LHCN-M2 (cell line): ENCODE measurements at regions not wholly inside any gene's neighbourhood (a gene's known extent, or its start where the extent isn't known, plus 50 kb on each side); places are given as distances from the start of the nearest gene placed in this dataset.

Experiments used
- DNase-seq: peaks from one replicate; pipeline ENCODE4 v3.0.0-alpha.2; 2012; ENCODE audit warnings: low read depth

DNA sequence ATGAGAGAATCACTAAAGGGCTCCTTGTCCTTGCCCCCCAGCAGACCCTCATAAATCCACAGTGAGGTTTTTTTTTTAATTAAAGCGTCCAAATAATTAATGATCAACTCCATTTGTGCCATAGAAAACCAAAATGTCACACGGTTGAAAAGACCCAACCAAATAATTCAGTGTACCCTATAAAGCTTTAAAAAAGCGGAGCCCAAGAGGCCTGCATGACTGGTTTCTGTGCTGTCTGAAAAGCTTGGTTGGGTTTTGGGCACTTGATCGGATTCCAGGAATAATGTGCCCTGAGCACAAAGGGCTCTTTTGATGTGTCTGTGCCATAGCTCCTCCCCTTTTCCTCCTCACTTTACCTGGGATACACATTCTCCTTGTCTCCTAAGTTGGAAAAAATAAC, 523.2 kb downstream of the TNS1 start:
- no peak for DNase-seq

DNA sequence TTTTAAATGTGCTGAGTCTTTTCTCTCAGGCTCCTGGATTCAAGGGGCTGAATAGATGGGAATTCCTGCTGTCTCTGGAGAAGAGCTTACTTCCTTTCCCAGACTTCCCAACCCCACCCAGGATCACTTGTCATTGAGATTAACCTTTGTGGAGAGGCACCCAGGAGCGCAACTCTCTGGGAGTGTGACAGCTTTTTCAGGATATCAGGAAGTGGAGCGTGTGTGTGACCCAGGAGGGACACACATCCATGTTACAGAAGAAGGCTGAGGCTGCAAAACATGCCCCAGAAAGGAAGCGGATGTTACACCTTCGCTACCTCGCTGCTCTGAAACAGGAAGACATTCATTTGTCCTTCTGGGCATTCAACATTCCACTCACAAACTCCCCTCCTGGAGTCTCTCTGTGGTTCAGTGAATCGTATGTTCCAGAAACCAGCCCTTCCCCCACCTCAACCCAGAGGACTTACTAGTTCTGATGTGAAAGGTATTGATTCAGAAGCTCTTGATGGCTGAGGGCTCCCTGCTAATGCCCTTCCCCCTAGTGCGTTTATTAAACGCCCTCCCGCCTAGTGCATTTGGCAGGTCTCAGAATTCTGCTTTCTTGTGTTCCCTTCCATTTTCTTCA, 523.9 kb downstream of the TNS1 start:
- DNase-seq: no peak

DNA sequence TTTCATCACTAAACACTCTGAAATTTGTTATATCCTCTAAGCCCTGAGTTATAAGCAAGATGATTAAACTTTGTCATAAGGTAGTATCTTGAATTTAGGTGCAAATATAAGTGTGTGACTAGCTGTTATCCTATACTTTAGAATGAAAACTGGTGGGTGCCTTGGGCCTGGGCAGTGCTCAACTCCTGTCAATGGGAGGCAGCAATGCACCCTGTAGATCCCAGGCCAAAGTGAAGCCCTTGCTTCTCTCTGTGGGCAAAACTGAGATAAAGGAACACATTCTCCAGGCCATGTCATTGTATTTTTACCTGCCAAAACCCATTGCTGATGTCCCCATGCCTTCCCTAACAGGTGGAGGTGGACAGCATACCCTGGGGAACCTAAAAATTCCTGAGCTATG, 525.2 kb downstream of the TNS1 start:
- DNase-seq: no peak

DNA sequence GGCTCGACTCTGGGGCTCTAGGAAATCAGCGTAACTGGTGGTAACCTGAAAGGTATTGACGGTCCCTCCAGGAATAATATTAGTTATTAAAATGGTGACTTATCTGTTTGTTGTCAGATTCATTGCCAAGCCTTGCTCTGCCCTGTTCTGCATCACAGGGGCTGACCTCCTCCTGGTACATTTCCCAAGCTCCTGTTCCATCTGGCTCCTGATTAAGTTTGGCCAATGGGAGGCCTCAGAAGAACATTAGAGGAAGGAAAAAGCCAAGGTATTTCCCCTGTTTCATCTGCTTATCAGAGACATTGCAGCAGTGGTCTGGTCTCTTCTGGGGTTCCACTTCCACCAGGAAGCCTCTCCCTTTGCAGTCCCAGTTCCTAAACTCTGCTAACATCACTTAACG, 527.0 kb downstream of the TNS1 start:
- DNase-seq: no peak

DNA sequence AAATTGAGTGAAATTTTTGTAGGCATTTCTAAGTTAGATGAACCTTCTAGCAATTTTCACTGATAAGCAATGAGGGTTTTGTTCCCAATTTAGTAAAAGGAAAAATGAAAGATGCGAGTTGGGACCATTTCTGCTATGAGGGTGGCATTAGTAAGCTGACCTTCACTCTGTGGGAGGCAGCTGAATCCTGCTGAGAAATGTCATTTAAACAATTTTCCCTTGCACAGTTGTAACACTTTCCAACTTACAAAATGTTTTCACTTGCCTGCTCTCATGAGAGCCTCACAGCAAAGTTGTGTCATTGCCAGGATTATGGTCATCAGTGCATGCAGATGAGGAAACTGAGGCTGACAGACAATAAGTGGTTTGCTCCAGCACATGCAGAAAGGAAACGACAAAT, 527.7 kb downstream of the TNS1 start:
- no peak for DNase-seq

DNA sequence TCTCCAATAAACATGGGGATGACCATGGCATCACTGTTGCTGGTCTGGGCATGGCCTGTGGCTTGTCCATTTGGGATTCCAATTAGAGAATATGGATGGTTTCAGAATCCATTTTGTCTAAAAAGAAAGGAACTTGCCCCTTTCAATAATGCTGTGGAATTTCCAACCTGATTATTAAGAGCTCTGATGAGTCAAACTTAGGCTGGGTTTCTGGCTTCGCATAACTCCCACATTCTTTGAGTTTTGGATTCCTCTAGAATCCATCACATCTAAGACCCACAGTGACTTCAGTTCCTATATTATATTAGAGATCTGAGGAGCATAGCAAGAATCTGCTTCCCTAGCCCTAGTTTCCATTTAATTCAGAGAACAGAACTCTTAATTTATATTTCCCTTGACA, 531.5 kb downstream of the TNS1 start:
- peak; percentile 34 for DNase-seq

DNA sequence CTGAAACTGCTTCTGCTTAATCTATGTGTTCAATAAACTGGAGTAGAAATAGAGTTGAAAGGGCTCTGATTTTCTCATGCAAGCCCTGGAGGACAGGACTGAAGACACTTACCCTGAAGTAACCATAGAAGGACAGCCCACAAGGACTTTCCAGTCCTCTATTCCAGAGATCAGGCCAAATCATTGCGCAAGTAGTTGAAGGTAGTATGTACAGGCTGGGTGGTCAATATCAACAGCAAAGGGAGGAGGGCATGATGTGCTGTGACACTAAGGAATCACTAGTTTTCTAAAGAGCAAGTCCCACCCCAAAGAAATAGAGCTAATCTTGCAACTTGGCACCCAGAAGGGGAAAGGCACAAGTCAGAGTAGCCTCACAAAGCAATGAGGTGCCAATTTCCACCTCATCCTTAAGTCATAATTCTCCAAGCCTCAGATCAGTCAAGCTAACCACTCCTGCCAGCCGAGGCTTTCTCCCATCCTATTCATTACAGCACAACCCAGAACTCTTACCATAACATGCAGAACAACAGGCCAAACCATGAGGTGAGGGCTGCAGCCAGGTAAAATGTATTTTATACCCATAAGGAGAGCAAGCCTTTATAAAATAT, 533.5 kb downstream of the TNS1 start:
- DNase-seq: no peak

DNA sequence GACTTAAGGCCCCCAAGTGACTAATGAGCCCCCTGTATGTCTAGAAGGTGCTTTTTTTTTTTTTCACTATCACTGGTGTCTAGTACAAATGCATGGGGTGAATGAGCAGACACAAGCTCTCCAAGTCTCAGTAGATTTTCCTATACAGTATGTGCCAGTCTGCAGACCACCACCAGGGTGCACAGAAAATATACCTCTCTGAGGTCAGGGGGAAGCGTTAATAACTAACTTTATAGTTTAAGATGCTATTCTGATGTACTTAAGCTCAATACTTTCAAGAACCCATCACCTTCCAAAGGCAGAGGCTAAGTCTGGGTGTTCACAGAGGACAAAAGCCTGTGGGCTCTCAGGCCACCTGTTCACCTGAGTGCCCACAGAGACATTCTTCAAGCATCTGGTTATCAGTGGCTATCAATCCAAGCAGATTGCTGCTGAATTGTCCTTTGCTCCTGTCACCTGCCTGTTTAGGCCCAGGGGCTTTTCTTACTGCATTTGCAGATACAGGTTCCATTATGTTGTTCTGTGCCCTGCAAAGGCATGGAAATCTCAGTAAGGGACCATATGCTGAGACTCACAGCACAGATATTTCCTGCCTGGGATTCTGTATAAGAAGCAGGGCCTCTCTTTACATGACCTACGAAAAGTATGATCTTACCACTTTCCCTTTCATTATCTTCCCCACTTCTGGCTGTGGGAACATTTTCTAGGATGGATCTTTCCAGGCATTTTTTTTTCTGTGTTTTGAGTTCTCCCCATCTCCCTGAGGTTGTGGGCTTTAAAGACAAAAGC, 534.6 kb downstream of the TNS1 start:
- DNase-seq: no peak

DNA sequence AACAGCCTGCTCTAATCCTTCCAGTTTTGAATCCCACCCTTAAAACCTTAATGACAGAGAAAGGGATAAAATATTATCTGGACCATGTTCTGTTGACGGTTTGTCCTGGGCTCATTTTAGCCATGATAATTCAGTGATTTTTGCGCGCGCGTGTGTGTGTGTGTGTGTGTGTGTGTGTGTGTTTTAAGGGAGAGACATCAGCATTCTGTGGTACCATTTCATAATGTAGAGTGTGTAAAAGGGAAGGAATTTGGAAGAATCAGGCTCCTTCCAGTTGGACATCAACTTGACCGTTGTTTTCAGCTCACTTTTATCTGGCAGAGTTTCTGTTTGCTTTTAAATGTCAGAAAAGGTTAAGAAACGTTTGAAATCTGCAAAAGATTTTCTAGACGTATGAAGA, 535.5 kb downstream of the TNS1 start:
- no peak for DNase-seq

DNA sequence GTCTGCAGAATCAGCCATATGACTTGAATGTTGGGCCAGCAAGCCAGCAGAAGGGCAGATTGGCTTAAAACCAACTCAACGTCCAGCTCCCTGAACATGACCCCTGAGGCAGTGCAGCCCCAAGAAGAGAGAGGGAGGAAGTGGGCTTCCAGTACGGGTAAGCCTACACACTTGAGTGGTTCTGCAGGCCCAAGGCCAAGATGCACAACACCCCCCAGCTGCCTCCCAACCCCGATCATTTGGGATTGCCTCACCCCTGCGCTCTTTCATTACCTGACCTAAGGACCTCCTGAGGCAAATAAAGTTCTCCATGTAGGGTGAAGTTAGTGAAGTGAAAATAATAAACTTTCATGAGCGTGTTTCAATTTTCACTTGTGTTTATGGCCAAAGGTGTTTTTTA, 536.0 kb downstream of the TNS1 start:
- no peak for DNase-seq

DNA sequence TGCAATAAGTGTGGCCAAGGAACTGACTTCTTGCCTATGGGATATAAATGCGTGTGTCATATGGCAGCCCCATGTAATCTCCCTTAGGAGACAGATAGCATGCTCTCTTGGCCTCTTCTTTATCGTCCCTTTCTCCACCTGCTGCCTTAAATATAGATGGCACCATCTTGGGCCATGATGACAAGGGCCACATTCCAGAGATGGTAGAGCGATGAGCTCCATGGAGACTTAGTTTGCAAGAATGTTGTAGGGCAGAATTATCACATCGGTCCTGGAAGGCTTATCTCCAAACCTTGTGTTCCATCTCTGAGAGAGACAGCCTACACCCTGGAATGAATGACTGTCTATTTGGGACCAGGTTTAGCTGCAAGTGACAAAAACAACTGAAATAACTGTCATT, 536.7 kb downstream of the TNS1 start:
- DNase-seq: no peak

DNA sequence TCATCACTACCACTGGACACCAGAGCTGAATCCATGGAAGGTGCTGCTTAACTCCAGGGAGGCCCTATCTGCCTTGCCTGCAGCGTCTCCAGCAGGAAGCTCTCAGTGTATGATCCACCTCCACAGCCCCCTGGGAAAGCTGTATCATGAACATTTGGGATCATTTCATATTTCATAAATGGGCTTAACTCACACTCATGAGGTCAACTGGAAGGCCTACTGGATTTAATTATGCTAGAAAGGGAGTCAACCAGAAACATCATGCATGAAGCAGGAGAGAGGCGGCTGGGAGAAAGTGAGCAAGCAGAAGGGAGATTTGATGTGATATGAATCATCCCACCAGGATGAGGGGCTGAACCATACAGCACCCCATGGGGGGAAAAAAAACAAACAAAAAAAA, 537.7 kb downstream of the TNS1 start:
- no peak for DNase-seq

DNA sequence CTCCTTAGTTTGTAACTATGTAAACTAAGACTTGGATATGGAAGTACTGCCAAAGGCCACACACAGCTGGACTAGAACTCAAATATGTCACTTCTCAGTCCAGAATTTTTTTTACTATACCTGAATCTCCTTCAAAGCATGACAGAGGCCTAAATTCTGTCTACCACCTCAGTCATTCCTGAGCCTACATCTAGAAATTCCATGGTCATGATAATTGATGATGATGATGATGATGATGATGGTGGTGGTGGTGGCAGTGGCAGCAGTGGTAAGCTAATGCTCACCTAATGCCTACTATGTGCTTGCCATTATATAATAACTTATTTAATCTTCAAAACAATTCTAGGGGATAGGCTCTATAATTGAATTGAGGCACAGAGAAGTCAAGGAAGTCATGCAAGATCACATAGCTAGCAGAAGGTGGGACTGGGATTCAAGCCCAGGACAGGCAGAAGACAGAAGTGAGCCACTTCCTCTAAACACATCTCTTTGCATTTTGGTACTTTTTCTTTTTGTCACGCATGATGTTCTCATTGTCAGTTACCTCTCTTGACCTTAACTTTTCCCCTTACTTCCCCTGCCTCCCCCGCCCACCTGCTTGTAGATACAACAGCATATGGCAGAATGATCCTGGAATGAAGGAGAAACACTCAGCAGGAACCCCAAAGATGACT, 539.3 kb downstream of the TNS1 start:
- DNase-seq: no peak

DNA sequence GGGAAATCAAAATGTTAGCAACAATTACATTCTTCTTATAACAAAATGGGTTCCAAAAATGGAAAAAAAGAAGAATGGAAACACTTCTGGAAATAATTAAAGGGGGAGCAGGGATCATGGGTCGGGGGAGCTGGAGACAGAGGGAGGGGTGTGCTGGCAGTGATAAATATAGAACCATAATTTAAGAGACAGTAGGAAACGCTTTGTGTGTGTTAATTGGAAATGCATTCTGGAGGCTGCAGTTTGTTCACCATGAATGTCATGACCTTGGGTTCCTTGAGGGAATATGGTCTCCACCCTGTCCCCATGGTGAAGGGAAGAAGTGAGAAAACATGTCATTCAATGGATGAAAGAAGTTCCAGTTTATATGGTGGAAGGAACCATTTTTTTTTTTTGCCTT, 540.7 kb downstream of the TNS1 start:
- no peak for DNase-seq

DNA sequence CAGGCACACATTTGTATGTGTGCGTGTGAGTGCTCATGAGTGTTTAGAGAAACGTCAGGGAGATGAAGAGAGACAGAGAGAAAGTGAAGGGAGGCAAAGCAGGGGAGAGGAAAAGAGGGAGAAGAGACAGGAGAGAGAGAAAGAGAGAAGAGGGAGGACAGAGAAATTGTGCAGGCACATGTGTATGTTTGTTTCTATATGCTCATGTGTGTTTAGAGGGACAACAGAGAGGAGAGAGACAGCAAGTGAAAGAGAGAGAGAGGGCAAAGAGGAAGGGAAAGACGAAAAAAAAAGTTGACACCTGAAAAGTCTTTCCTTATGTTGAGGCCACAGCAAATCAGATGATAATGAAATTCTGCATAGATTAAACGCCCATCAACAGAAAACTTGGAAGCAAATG, 541.1 kb downstream of the TNS1 start:
- DNase-seq: no peak

DNA sequence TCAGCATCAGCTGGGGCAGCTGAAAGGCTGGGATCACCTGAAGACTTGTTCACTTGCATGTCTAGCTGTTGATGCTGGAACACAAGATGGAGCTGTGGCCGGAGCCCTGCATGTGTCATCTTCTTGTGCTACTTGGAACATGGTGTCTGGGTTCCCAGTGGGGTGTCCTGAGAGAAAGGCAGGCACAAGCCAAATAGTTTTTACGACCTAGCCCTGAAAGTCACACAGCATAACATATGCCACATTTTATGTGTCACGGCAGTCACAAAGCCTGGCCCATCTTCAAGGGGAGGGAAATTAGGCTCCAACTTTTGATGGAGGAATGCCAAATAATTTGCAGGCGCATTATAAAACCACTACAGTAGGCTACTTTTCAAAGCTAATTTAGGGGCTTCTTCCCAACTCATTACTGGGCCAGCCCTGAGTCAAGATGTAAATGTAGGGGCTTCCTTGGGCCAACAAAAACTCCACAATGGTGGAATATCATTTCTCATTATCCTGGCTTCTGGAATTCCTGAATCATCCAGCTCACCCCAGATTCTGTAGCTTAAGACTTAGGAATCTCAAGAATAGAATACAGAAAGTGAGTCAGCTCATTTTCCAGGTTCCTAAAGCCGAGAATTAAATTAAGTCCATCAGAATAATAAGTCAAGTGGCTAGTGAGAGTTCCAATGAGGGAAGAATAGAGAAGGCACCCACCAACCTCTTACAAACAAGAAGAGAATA, 543.0 kb downstream of the TNS1 start:
- no peak for DNase-seq

DNA sequence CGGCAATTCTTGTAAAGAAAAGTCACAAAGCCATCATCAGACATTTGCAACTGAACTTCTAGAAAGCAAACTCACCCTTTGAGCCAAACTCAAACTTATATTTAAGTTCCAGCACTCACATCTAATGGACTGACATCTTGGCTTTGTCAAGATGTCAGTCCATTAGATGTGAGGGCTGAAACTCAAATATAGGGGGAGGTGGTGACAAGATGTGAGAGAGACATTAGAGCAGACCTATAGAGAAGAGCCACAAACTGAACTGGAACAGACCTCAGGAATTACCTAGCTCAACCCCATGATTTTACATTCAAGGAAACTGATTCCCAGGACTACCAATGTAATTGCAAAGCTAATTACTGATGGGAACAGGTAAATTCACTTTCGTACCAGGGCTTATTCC, 543.8 kb downstream of the TNS1 start:
- DNase-seq: no peak

DNA sequence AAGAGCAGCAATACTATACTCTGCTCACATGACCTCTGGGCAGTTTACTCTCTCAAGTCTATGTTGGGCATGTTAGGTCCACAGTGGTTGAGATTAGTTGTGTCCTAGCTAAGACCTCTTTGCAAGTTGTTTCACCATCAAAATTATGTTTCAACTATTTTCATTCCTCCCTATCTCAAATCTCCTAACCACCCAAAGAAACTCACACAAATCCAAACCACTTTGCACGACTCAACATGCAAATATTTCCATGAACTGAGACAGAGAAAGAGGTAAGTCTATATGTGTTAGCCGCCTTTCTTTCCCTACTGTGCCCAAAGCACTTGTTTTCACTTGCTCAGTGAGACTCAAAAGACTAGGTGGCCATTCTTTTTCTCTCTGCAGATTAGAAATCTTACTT, 546.8 kb downstream of the TNS1 start:
- DNase-seq: no peak

DNA sequence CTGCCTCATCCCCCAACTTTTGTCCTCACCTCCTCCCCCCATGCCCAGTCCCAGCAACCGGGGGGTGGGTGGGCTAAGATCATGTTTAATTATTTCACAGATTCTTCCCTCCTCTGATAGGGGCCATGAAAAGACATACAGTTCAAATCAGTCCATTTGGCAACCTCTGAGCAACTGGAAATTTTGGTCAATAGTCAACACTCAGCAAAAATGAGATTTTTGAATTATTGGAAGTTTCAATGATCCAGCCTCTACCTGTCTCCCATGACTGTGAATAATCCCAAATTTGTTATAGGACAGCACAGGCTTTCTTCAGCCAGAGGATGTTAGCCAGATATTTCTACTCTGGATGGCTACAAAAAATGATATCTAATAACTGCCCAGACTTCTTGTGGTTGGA, 549.9 kb downstream of the TNS1 start:
- no peak for DNase-seq

DNA sequence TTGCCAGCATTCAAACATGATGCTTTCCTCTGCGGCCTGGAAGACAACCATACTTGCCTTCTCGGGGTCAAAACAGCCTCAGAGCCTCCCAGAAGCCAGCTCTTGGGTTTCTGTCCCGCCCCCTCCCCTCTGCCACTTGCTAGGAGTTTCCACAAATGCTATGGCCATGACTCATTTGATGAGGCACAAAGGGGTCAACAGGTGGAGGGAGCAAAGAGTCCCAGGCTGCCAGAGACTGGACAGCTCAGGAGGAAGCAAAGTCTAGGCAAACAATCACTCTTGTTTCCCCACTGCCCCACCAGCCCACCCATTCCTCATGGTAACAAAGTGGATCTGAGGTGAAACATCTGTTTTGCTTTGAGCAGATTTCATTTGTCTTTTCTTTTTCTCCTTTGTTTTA, 551.1 kb downstream of the TNS1 start:
- DNase-seq: peak; percentile 89

DNA sequence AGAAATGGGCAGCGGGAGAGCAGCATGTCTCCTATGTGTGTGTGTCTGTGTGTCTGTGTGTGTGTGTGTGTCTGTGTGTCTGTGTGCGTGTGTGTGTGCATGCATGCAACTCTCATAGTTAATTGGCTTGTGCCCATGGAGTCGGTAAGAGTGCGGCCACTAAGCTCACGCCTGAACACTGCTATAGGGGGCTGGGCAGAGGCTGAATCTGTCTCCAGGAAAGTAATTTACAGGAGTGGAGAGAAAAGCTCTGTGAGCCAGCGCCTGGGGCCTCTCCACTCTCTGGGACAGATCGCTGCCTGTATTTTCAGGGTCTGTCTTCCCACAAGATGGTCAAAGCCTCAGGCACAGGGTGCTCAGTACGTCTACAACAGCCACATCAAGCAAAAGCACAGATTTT, 553.4 kb downstream of the TNS1 start:
- DNase-seq: no peak

DNA sequence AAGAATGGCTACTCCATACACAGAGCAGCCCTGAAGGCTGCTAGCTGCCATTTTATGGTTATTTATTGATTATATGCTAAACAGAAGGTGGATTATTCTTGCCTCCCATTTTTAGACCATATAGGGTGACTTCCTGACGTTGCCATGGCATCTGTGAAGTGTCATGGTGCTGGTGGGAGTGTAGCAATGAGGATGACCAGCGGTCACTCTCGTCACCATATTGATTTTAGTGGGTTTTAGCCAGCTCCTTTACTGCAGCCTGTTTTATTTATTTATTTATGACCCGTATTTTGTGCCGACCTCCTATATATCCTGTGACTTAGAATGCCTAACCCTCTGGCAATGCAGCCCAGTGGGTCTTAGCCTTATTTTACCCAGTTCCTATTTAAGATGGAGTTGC, 553.9 kb downstream of the TNS1 start:
- no peak for DNase-seq
